Esophagus squamous epithelium (tissue), 5 donors: ENCODE measurements at regions not wholly inside any gene's neighbourhood (a gene's known extent, or its start where the extent isn't known, plus 50 kb on each side); places are given as distances from the start of the nearest gene placed in this dataset.

Experiments
- DNase-seq: peaks from one replicate; lab custom pipeline; 2025; lab: John Stamatoyannopoulos, UW
- H3K27ac ChIP-seq, 4 donors: fragments of 200-600 bp; sonication (generic); one replicate each; pipeline ENCODE4 v1.5.1; 2016 to 2019; ENCODE audit warnings: mild to moderate bottlenecking in 1 of 4
- H3K27me3 ChIP-seq, 4 donors: fragments of 200-600 bp; sonication (generic); 1 replicate in 3 of 4; 2 replicates in 1 of 4; pipeline versions ENCODE4 v1.5.1 to v1.6.0; 2017 to 2021; ENCODE audit warnings: antibody characterized with exemption in 1 of 4
- H3K36me3 ChIP-seq, 3 donors: fragments of 200-600 bp; sonication (generic); one replicate each; pipeline ENCODE4 v1.5.1; 2016 to 2019
- H3K4me1 ChIP-seq, 3 donors: fragments of 200-600 bp; sonication (generic); one replicate each; pipeline ENCODE4 v1.5.1; 2017 to 2019
- H3K4me3 ChIP-seq, 4 donors: fragments of 200-600 bp; sonication (generic); 1 replicate in 3 of 4; 2 replicates in 1 of 4; pipeline ENCODE4 v1.5.1; 2016 to 2019; ENCODE audit warnings: mild to moderate bottlenecking in 2 of 4, moderate library complexity in 1 of 4
- H3K9me3 ChIP-seq, 3 donors: fragments of 200-600 bp; sonication (generic); one replicate each; pipeline ENCODE4 v1.5.1; 2016 to 2019
- POLR2A ChIP-seq, 4 donors: fragments of 450-650 bp; IDR thresholded peaks; one replicate each; pipeline ENCODE4 v1.6.1; 2017; ENCODE audit warnings: antibody characterized with exemption in 4 of 4, mild to moderate bottlenecking in 4 of 4, moderate library complexity in 3 of 4
- WGBS, 2 donors: methylation state at CpG; one replicate each; pipeline ENCODE4 v1.1.5; 2018; 5-methylcytosine and 5-hydroxymethylcytosine counted together
- intact Hi-C: fragments of 100-400 bp; cut with DNase I; formaldehyde crosslinking; loops from one replicate; pipeline ENCODE4 v1.15.0; 2022
- TF ChIP-seq, protein P1 (sequence below), 6 experiments: fragments of 450-650 bp in 4 of 6; fragments of 200-600 bp in 2 of 6; sonication (generic) in 2 of 6; IDR thresholded peaks; one replicate each; pipeline ENCODE4 v1.5.1; 2016 to 2019; ENCODE audit warnings: antibody characterized with exemption in 6 of 6, mild to moderate bottlenecking in 4 of 6, moderate library complexity in 4 of 6
- donor health status: DM: yes; HTN: yes; CAD: no.

DNA sequence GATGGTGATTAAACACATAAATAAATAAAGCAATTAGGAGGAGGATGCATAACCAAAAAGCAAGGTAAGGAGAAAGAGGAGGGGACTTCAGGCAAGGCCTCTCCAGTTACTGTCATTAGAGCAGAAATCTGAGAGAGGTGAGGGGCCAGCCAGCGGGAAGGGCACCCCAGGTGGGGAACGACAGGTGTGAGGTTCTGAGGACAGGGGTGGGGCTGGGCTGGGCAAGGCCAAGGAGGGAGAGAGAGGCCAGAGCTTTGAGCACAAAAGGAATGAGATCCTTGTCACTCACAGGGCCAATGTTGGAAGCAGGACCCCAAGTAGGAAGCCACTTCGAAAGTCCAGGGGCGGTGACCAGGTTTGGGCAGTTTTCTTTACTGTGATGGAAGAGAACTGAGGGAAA is 182.2 kb upstream of the RAB4A start:
- Histone ChIP-seq H3K36me3 (no peaks in the 10 kb centered on the region), H3K27me3 (peaks cover 0 to 14% (median 0%) of the 10 kb centered on the region in 4 donors), H3K4me3 (no peak overlapping the region), H3K9me3 (peaks cover 0 to under 1% (median 0%) of the 10 kb centered on the region in 3 donors), H3K27ac (no peak overlapping the region), H3K4me1 (peaks cover 3 to 20% (median 8%) of the 10 kb centered on the region in 3 donors)
- DNase-seq, result no peak
- 83 to 92% methylated on average over 4 of the region's 4 CpGs for WGBS, 2 donors
- TF ChIP-seq POLR2A (IDR thresholded peaks at IDR 0.05), result no peak
- TF ChIP-seq, protein P1, sequence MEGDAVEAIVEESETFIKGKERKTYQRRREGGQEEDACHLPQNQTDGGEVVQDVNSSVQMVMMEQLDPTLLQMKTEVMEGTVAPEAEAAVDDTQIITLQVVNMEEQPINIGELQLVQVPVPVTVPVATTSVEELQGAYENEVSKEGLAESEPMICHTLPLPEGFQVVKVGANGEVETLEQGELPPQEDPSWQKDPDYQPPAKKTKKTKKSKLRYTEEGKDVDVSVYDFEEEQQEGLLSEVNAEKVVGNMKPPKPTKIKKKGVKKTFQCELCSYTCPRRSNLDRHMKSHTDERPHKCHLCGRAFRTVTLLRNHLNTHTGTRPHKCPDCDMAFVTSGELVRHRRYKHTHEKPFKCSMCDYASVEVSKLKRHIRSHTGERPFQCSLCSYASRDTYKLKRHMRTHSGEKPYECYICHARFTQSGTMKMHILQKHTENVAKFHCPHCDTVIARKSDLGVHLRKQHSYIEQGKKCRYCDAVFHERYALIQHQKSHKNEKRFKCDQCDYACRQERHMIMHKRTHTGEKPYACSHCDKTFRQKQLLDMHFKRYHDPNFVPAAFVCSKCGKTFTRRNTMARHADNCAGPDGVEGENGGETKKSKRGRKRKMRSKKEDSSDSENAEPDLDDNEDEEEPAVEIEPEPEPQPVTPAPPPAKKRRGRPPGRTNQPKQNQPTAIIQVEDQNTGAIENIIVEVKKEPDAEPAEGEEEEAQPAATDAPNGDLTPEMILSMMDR (IDR thresholded peaks at IDR 0.05), result no peak
- intact Hi-C loops, result no loop called here

DNA sequence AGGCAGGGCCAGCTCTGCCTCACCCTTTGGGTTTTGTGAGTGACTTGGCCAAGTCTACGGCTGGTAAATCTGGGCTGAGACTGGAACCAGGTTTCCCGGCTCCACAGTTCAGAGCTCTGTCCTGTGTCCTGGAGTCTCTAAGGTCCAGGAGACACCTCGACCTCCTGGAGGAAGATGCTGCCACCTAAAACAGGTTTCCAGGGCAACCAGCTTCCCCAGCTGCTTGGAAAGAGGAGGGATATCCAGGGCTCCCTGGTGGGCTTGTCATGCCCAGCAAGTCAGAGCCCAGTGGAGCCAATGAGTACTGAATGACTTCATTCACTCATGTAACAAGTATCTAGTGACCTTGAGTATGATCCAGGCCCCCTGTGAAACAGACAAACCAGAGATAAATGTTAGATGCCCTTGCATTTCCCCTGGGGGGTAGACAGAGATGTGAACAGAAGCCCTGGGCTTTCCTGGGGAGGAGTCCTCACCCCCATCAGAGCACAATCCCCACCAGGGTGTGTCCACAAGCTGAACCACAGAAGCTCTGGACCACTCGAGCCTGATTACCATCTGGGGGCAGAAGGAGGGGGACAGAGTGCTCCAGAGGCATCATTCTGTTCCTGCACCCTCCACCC is 181.2 kb upstream of the RAB4A start:
- Histone ChIP-seq H3K4me1 (peaks cover 3 to 30% (median 8%) of the 10 kb centered on the region in 3 donors), H3K27ac (no peak overlapping the region), H3K27me3 (peaks cover 0 to 14% (median 0%) of the 10 kb centered on the region in 4 donors), H3K4me3 (no peak overlapping the region), H3K9me3 (no peaks in the 10 kb centered on the region), H3K36me3 (no peaks in the 10 kb centered on the region)
- 36 to 43% methylated on average over 1 of the region's 4 CpGs for WGBS, 2 donors
- no peak for DNase-seq
- TF ChIP-seq, protein P1 (IDR thresholded peaks at IDR 0.05), result no peak
- TF ChIP-seq POLR2A (IDR thresholded peaks at IDR 0.05), result no peak
- intact Hi-C loops, result no loop called here

DNA sequence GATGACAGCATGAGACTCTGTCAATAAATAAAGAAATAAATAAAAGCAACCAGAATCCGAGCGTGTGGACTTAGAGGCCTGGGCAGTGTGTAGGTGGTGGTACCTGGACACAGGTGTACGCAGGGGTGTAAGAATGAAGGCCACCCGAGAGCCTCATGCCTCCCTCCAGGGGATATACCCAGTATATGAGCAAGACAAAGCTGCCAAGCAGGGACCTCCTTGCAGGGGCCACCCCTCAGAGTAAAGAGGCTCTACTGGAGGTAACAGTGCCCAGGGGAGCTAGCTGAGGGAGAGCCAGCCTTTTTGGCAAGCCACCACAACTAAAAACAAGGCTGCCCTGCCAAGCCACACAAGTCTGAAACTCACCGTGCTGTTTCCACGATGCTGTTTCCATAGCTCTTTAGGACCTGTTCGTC is 179.2 kb upstream of the RAB4A start:
- H3K36me3 ChIP-seq, result no peaks in the 10 kb centered on the region
- no peak overlapping the region for H3K27ac ChIP-seq
- 68 to 79% methylated on average over 7 of the region's 7 CpGs for WGBS, 2 donors
- H3K4me3 ChIP-seq, result no peak overlapping the region
- H3K27me3 ChIP-seq, result peaks cover 0 to 14% (median 0%) of the 10 kb centered on the region in 4 donors
- intact Hi-C loops, result no loop called here
- no peak for DNase-seq
- TF ChIP-seq, protein P1 (IDR thresholded peaks at IDR 0.05), result no peak
- no peak for TF ChIP-seq POLR2A (IDR thresholded peaks at IDR 0.05)
- H3K4me1 ChIP-seq, result peaks cover 3 to 35% (median 8%) of the 10 kb centered on the region in 3 donors
- H3K9me3 ChIP-seq, result no peaks in the 10 kb centered on the region

DNA sequence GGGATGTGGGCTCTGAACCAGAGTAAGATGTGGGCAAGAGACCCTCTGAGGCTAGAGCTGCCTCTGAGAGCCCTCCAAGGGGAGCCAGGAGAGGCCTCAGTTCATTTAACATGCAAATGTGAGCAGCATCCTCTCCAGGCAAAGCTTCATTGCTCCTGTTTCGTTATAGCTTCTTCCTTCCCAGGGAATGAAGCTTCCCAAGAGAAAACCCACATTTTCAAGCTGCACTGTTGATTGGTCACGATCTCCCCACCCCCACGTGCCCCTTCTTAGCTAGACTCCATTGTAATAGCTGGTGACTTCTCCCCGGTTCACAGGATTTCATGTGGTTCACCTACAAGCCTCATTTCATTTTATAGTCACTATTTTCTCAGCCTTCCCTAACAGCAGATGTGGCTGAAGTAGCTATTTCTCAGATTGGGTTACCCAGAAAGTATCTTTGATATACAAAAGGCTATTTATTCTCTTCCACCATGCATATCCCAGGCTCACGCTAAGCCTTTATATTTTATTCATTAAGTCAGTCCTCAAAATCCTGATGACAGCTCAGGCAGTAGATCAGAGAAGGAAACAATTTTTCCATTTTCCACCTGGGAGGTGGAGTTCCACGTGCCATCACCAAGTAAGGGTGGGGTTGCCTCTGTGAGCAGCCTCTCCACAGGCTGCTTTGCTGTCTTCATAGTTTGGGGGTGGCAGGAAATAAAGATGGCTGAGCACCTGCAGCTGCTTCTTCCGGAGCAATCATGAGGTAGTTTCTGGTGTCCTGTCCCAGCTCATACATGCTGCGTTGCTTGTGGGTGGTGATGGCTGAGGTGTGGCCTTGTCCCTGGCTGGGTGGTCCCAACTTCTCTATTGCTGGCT is 178.3 kb upstream of the RAB4A start:
- Histone ChIP-seq H3K36me3 (no peaks in the 10 kb centered on the region), H3K9me3 (no peaks in the 10 kb centered on the region), H3K27ac (peak overlapping the region; percentile 35 to 74 (median 56)), H3K4me1 (peaks cover 3 to 35% (median 8%) of the 10 kb centered on the region in 3 donors), H3K4me3 (no peak overlapping the region), H3K27me3 (peaks cover 0 to 12% (median 0%) of the 10 kb centered on the region in 4 donors)
- TF ChIP-seq POLR2A (IDR thresholded peaks at IDR 0.05), result no peak
- TF ChIP-seq, protein P1 (IDR thresholded peaks at IDR 0.05), result no peak
- no peak for DNase-seq
- WGBS, 2 donors, result 52 to 66% methylated on average over 7 to 8 of the region's 8 CpGs
- intact Hi-C loops, result no loop called here

DNA sequence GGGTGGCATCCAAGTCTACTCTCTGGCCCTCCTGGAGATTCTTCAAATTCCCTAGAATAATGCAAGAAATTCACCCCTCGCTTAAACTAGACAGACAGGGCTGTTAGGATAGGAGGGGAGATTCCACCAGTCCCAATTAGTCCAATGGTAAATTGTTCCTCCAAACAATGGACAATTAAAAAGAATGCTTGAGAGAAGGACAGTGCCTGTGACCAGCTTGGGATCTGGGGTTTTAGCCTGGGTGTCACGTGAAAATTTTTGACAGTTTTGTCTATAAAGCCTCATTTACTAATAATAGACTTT is 177.7 kb upstream of the RAB4A start:
- no peak for TF ChIP-seq POLR2A (IDR thresholded peaks at IDR 0.05)
- TF ChIP-seq, protein P1 (IDR thresholded peaks at IDR 0.05), result no peak
- no peaks in the 10 kb centered on the region for H3K36me3 ChIP-seq
- DNase-seq, result no peak
- peaks cover 0 to 6% (median 0%) of the 10 kb centered on the region in 4 donors for H3K27me3 ChIP-seq
- H3K4me3 ChIP-seq, result no peak overlapping the region
- intact Hi-C loops, result no loop called here
- H3K27ac ChIP-seq, result peak overlapping the region; percentile 35 to 74 (median 56)
- no peaks in the 10 kb centered on the region for H3K9me3 ChIP-seq
- peaks cover 3 to 35% (median 8%) of the 10 kb centered on the region in 3 donors for H3K4me1 ChIP-seq
- WGBS, 2 donors, result 83 to 93% methylated on average over 1 to 2 of the region's 2 CpGs
